ENCODE measurements at regions not wholly inside any gene's neighbourhood (a gene's known extent, or its start where the extent isn't known, plus 50 kb on each side); places are given as distances from the start of the nearest gene placed in this dataset.

DNA sequence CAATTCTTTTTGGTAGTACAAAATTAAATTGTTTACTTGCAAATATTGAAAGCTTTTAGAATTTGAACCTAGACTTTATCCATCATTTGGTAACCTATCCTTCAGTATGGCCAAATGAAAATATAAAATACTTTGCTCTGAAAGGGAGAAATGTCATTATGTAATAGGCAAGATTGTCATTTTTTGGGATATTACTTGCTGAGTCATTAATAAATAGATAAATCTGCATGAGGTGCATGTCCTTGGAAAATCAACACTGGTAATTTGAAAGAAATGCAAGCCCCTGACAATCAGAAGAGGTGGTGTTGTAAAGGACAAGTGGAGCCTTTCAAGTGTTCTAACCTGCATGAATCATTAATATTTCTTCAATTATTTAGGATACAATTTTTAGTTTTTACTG lies 231.8 kb upstream of the CCNG1 start:
- TF ChIP-seq FOSL2 (IDR thresholded peaks at IDR 0.05) (no peak), FOSL2 (CRISPR knock-in tag; IDR thresholded peaks at IDR 0.05) (no peak), MYC (IDR thresholded peaks at IDR 0.05; ENCODE audit: borderline replicate concordance, low read length) (no peak), EP300 (IDR thresholded peaks at IDR 0.05) (no peak)
- TF ChIP-seq, protein P1, sequence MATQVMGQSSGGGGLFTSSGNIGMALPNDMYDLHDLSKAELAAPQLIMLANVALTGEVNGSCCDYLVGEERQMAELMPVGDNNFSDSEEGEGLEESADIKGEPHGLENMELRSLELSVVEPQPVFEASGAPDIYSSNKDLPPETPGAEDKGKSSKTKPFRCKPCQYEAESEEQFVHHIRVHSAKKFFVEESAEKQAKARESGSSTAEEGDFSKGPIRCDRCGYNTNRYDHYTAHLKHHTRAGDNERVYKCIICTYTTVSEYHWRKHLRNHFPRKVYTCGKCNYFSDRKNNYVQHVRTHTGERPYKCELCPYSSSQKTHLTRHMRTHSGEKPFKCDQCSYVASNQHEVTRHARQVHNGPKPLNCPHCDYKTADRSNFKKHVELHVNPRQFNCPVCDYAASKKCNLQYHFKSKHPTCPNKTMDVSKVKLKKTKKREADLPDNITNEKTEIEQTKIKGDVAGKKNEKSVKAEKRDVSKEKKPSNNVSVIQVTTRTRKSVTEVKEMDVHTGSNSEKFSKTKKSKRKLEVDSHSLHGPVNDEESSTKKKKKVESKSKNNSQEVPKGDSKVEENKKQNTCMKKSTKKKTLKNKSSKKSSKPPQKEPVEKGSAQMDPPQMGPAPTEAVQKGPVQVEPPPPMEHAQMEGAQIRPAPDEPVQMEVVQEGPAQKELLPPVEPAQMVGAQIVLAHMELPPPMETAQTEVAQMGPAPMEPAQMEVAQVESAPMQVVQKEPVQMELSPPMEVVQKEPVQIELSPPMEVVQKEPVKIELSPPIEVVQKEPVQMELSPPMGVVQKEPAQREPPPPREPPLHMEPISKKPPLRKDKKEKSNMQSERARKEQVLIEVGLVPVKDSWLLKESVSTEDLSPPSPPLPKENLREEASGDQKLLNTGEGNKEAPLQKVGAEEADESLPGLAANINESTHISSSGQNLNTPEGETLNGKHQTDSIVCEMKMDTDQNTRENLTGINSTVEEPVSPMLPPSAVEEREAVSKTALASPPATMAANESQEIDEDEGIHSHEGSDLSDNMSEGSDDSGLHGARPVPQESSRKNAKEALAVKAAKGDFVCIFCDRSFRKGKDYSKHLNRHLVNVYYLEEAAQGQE (IDR thresholded peaks at IDR 0.05), result no peak
